HEK293 (cell line): ENCODE measurements at regions not wholly inside any gene's neighbourhood (a gene's known extent, or its start where the extent isn't known, plus 50 kb on each side); places are given as distances from the start of the nearest gene placed in this dataset.

ENCODE experiments used
- CTCF ChIA-PET: fragments of 350-600 bp; formaldehyde crosslinking; extraction: SDS; loops from one replicate; lab custom pipeline; 2021; ENCODE audit warnings: antibody characterized with exemption; lab: Yijun Ruan, JAX
- POLR2A ChIA-PET: fragments of 300-600 bp; formaldehyde crosslinking; extraction: SDS; loops from one replicate; lab custom pipeline; 2020; ENCODE audit warnings: antibody characterized with exemption, inconsistent platforms; lab: Yijun Ruan, JAX
- H3K27ac ChIP-seq: fragments of 200-500 bp; sonication (Bioruptor generic); 2 replicates; pipeline ENCODE4 v1.5.1; 2014; ENCODE audit warnings: low read depth, low read length, control low read depth, inconsistent platforms; ENCODE audit errors: extremely low read depth
- H3K36me3 ChIP-seq, 2 experiments: fragments of 200-500 bp in 1 of 2; sonication (Bioruptor generic) in 1 of 2; 1 replicate in 1 of 2; 2 replicates in 1 of 2; pipeline ENCODE4 v1.5.1; 2014 to 2017; ENCODE audit warnings: inconsistent platforms in 2 of 2, low read length in 2 of 2; ENCODE audit not compliant: control insufficient read depth in 2 of 2, insufficient read depth in 1 of 2
- H3K4me1 ChIP-seq: fragments of 200-500 bp; sonication (Bioruptor generic); 2 replicates; pipeline ENCODE4 v1.5.1; 2014; ENCODE audit warnings: mild to moderate bottlenecking, low read length, inconsistent platforms; ENCODE audit not compliant: control insufficient read depth, insufficient read depth
- H3K4me3 ChIP-seq: 2 replicates; pipeline ENCODE4 v1.5.1; 2011; ENCODE audit warnings: low read depth, mild to moderate bottlenecking, control low read depth, low read length, moderate library complexity
- H3K9me3 ChIP-seq: fragments of 200-500 bp; sonication (Bioruptor generic); 2 replicates; pipeline ENCODE4 v1.5.1; 2014; ENCODE audit warnings: low read depth, low read length, inconsistent platforms; ENCODE audit not compliant: control insufficient read depth, insufficient read depth
- BCL6B ChIP-seq: fragments of 450-650 bp; formaldehyde crosslinking; IDR thresholded peaks from 2 replicates; pipeline ENCODE4 v1.5.1; 2017; ENCODE audit warnings: missing biosample characterization, missing genetic modification characterization
- FEZF1 ChIP-seq: fragments of 450-650 bp; formaldehyde crosslinking; IDR thresholded peaks from 2 replicates; pipeline ENCODE4 v1.5.1; 2016; ENCODE audit warnings: missing biosample characterization, missing genetic modification characterization
- GLI4 ChIP-seq: fragments of 450-650 bp; formaldehyde crosslinking; IDR thresholded peaks from 2 replicates; pipeline ENCODE4 v1.5.1; 2016; ENCODE audit warnings: missing biosample characterization, missing genetic modification characterization
- HIC1 ChIP-seq: fragments of 450-650 bp; formaldehyde crosslinking; IDR thresholded peaks from 2 replicates; pipeline ENCODE4 v1.5.1; 2016; ENCODE audit warnings: missing biosample characterization, missing genetic modification characterization
- KLF10 ChIP-seq: fragments of 450-650 bp; IDR thresholded peaks from 2 replicates; pipeline ENCODE4 v1.5.1; 2018; ENCODE audit warnings: missing biosample characterization, mild to moderate bottlenecking, missing genetic modification characterization
- REPIN1 ChIP-seq: fragments of 450-650 bp; formaldehyde crosslinking; IDR thresholded peaks from 2 replicates; pipeline ENCODE4 v1.5.1; 2017; ENCODE audit warnings: missing biosample characterization, missing genetic modification characterization, low read depth
- ZBTB11 ChIP-seq: fragments of 450-650 bp; formaldehyde crosslinking; conservative IDR thresholded peaks from 2 replicates; pipeline ENCODE4 v1.5.1; 2016; ENCODE audit warnings: low read depth, missing biosample characterization, missing genetic modification characterization
- ZBTB17 ChIP-seq: fragments of 450-650 bp; formaldehyde crosslinking; IDR thresholded peaks from 2 replicates; pipeline ENCODE4 v1.5.1; 2016; ENCODE audit warnings: missing biosample characterization, missing genetic modification characterization
- ZFHX2 ChIP-seq: fragments of 450-650 bp; formaldehyde crosslinking; conservative IDR thresholded peaks from 2 replicates; pipeline ENCODE4 v1.5.1; 2016; ENCODE audit warnings: missing biosample characterization, missing genetic modification characterization
- ZNF10 ChIP-seq: fragments of 450-650 bp; formaldehyde crosslinking; IDR thresholded peaks from 2 replicates; pipeline ENCODE4 v1.5.1; 2017; ENCODE audit warnings: missing biosample characterization, missing genetic modification characterization
- ZNF391 ChIP-seq: fragments of 450-650 bp; formaldehyde crosslinking; IDR thresholded peaks from 2 replicates; pipeline ENCODE4 v1.5.1; 2016; ENCODE audit warnings: low read depth, missing biosample characterization, missing genetic modification characterization, borderline replicate concordance
- ZNF488 ChIP-seq: fragments of 450-650 bp; formaldehyde crosslinking; IDR thresholded peaks from 2 replicates; pipeline ENCODE4 v1.5.1; 2016; ENCODE audit warnings: missing biosample characterization, missing genetic modification characterization
- ZNF529 ChIP-seq: fragments of 450-650 bp; formaldehyde crosslinking; IDR thresholded peaks from 2 replicates; pipeline ENCODE4 v1.5.1; 2017; ENCODE audit warnings: missing genetic modification characterization, missing biosample characterization; ENCODE audit not compliant: insufficient replicate concordance
- ZNF626 ChIP-seq: fragments of 450-650 bp; sonication (Bioruptor Pico); formaldehyde crosslinking; IDR thresholded peaks from 2 replicates; pipeline ENCODE4 v1.5.1; 2018; ENCODE audit warnings: missing biosample characterization, missing genetic modification characterization, inconsistent platforms
- ZNF701 ChIP-seq: fragments of 450-650 bp; formaldehyde crosslinking; IDR thresholded peaks from 2 replicates; pipeline ENCODE4 v1.5.1; 2016; ENCODE audit warnings: missing biosample characterization, missing genetic modification characterization
- ZSCAN4 ChIP-seq: fragments of 450-650 bp; formaldehyde crosslinking; IDR thresholded peaks from 2 replicates; pipeline ENCODE4 v1.5.1; 2017; ENCODE audit warnings: missing biosample characterization, missing genetic modification characterization

- no peak for TF ChIP-seq FEZF1 (tag by site-specific recombination)
- no peak for TF ChIP-seq GLI4 (tag by site-specific recombination)
- TF ChIP-seq ZBTB11 (tag by site-specific recombination), result no peak
- TF ChIP-seq REPIN1 (tag by site-specific recombination), result 0 out of 2 replicates have a peak, but pooled peaks have one; percentile 33
- TF ChIP-seq ZNF10 (tag by site-specific recombination), result no peak
- TF ChIP-seq ZNF626 (tag by site-specific recombination), result no peak
- no peak for TF ChIP-seq ZNF701
- peak; percentile 93 for TF ChIP-seq ZSCAN4 (tag by site-specific recombination)
- TF ChIP-seq ZNF529 (tag by site-specific recombination), result no peak
- no peak for TF ChIP-seq ZFHX2 (tag by site-specific recombination)
- TF ChIP-seq ZNF391 (tag by site-specific recombination), result no peak
- TF ChIP-seq ZNF488, result no peak
- no peak for TF ChIP-seq BCL6B (tag by site-specific recombination)
These were observed 160.3 kb upstream of the ZNF217 start (continued) for GRCh38 chr20:53753880-53754459.

GRCh38 chr20:53752971-53753879, 159.6 kb upstream of the ZNF217 start:
- Histone ChIP-seq H3K27ac (no peak overlapping the region), H3K4me1 (no peaks in the 10 kb centered on the region; the same call in 1 of the 2 replicates)

More at GRCh38 chr20:53752971-53753879, 159.6 kb upstream of the ZNF217 start:
- POLR2A ChIA-PET, result interaction anchor here (1.1 kb wide), 1 partner anchor 15 kb away, joined by 3 read pairs; no protein-coding TSS in a partner anchor
- TF ChIP-seq ZBTB17 (tag by site-specific recombination) (peak; percentile 27; the same call in 1 of the 2 replicates), HIC1 (tag by site-specific recombination) (no peak), KLF10 (tag by site-specific recombination) (peak; percentile 76)
- H3K9me3 ChIP-seq, result no peaks in the 10 kb centered on the region
- CTCF ChIA-PET, result interaction anchor here (1.0 to 1.3 kb wide), 2 partner anchors 18 to 163 kb away, joined by 4 read pairs; no protein-coding TSS in a partner anchor
- H3K36me3 ChIP-seq, result no peaks in the 10 kb centered on the region
- H3K4me3 ChIP-seq, result no peak overlapping the region
